Activated CD4-positive, alpha-beta memory T cell treated with anti-CD3 and anti-CD28 coated beads for 36 hours (primary cell): ENCODE measurements at regions not wholly inside any gene's neighbourhood (a gene's known extent, or its start where the extent isn't known, plus 50 kb on each side); places are given as distances from the start of the nearest gene placed in this dataset.

Source experiments
- CTCF ChIA-PET: fragments of 350-600 bp; sonication (Branson Sonifier 250); formaldehyde crosslinking; loops from one replicate; lab custom pipeline; 2021; ENCODE audit warnings: antibody characterized with exemption, inconsistent platforms; lab: Charles Lee
- POLR2A ChIA-PET: fragments of 350-600 bp; sonication (Branson Sonifier 250); formaldehyde crosslinking; loops from one replicate; lab custom pipeline; 2021; ENCODE audit warnings: antibody characterized with exemption; lab: Charles Lee
- DNase-seq: peaks from one replicate; pipeline ENCODE4 v3.0.0-alpha.2; 2020
- H3K27ac Mint-ChIP-seq: one replicate; pipeline ENCODE4 v1.8.0; 2021; ENCODE audit warnings: mixed read lengths
- H3K27me3 Mint-ChIP-seq: one replicate; pipeline ENCODE4 v1.8.0; 2021; ENCODE audit warnings: mixed read lengths
- H3K36me3 Mint-ChIP-seq: one replicate; pipeline ENCODE4 v1.8.0; 2021; ENCODE audit warnings: mixed read lengths
- H3K4me1 Mint-ChIP-seq: one replicate; pipeline ENCODE4 v1.8.0; 2021; ENCODE audit warnings: low read depth, mixed read lengths
- H3K4me3 Mint-ChIP-seq: one replicate; pipeline ENCODE4 v1.8.0; 2021; ENCODE audit warnings: mild to moderate bottlenecking, mixed read lengths
- H3K9me3 Mint-ChIP-seq: one replicate; pipeline ENCODE4 v1.8.0; 2021; ENCODE audit warnings: mixed read lengths
- intact Hi-C: fragments of 100-400 bp; cut with micrococcal nuclease; formaldehyde crosslinking; loops from one replicate; pipeline ENCODE4 v1.15.1; 2023

- ChIA-PET POLR2A (no interaction called here), CTCF (interaction anchor here (0.6 to 12.1 kb wide), 5 partner anchors 12 to 357 kb away, joined by 3 to 913 read pairs (median 34); partner anchors contain the start of gene ID3)
- Mint-ChIP-seq H3K27me3 (peaks cover 2% of the 10 kb centered on the region), H3K9me3 (no peaks in the 10 kb centered on the region), H3K27ac (no peak overlapping the region), H3K36me3 (no peaks in the 10 kb centered on the region), H3K4me1 (peaks cover 16% of the 10 kb centered on the region), H3K4me3 (no peak overlapping the region)
- no peak for DNase-seq
- intact Hi-C loops: no loop called here
Measured at GRCh38 chr1:23639460-23640095, 52.0 kb upstream of the RPL11 start.

DNA sequence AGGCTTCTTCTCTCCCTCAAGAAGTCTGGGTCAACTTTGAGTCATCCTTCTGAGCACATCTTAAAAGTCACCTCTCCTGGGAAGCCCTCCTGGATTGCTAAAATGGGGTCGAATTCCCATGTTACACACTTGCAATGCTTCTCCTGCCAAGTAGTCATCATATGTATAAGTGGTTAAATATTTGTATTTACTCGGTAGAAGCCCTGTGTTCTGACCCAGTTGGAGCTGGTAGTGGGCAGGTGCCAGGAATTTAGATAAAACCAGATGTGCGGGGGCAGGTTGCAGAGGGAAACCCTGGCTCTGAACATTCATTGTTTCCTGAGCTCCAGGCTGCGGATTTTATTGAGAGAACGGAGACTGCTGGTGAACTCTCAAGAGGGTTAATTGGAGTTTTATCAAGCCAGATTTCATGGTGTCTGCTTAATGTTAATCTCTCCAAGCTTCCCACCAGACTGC is 52.8 kb upstream of the RPL11 start:
- Mint-ChIP-seq H3K27me3 (peaks cover 2% of the 10 kb centered on the region), H3K4me1 (peaks cover 22% of the 10 kb centered on the region), H3K4me3 (no peak overlapping the region), H3K9me3 (no peaks in the 10 kb centered on the region), H3K27ac (no peak overlapping the region), H3K36me3 (no peaks in the 10 kb centered on the region)
- no peak for DNase-seq
- ChIA-PET POLR2A (no interaction called here), CTCF (interaction anchor here (1.1 to 12.1 kb wide), 9 partner anchors 14 to 356 kb away, joined by 3 to 913 read pairs (median 23); partner anchors contain the start of gene ID3)
- intact Hi-C loops: no loop called here

DNA sequence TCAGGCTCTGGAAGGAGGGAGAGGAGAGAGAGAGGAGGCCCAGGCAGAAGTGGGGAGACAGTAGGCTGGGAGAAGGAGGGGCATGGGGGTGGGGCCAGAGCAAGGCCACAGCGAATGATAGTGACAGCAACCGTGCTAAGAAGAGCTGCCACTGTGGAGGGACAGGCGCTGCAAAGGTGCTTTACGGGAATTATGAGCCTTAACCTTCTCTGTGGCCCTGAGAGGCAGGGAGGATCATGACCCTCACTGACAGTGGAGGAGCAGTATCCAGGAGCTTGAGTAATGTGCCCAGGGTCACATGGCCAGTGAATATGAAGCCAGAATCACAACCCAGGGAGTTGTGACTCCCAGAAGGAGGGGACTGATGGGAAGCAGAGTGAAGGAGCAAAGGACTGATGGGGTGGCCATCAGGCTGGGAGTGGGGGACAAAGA is 53.4 kb upstream of the RPL11 start:
- peaks cover 2% of the 10 kb centered on the region for H3K27me3 Mint-ChIP-seq
- CTCF ChIA-PET: interaction anchor here (1.1 to 12.1 kb wide), 18 partner anchors 10 to 356 kb away, joined by 3 to 913 read pairs (median 14); partner anchors contain the start of genes ASAP3 and ID3
- no peaks in the 10 kb centered on the region for H3K36me3 Mint-ChIP-seq
- no peak overlapping the region for H3K27ac Mint-ChIP-seq
- no peak overlapping the region for H3K4me3 Mint-ChIP-seq
- POLR2A ChIA-PET: interaction anchor here (2.3 kb wide), 1 partner anchor 93 kb away, joined by 9 read pairs; no protein-coding TSS in a partner anchor
- DNase-seq: no peak
- H3K4me1 Mint-ChIP-seq: peaks cover 22% of the 10 kb centered on the region
- no peaks in the 10 kb centered on the region for H3K9me3 Mint-ChIP-seq
- intact Hi-C loops: no loop called here

DNA sequence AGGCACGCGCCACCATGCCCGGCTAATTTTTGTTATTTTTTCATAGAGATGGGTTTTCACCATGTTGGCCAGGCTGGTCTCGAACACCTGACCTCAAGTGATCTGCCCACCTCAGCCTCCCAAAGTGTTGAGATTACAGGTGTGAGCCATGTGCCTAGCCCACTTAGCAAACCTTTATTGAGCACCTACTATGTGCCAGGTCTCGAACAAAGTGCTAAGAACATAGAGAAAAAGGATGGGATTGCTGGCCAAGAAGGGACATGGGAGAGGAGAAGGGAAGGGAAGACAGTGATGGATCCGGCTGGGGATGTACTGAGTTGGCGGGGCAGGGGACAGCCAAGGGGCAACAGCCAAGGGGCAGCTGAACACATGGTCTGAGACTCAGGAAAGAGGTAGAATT is 55.6 kb upstream of the RPL11 start:
- ChIA-PET CTCF (interaction anchor here (1.1 to 12.1 kb wide), 20 partner anchors 9 to 140 kb away, joined by 5 to 913 read pairs (median 14); partner anchors contain the start of genes E2F2, ID3 and RPL11), POLR2A (interaction anchor here (2.3 kb wide), 2 partner anchors 81 to 91 kb away, joined by 9 to 10 read pairs; no protein-coding TSS in a partner anchor)
- no peak overlapping the region for H3K27ac Mint-ChIP-seq
- peaks cover 2% of the 10 kb centered on the region for H3K27me3 Mint-ChIP-seq
- no peak for DNase-seq
- intact Hi-C loops: no loop called here
- no peaks in the 10 kb centered on the region for H3K36me3 Mint-ChIP-seq
- no peaks in the 10 kb centered on the region for H3K9me3 Mint-ChIP-seq
- H3K4me3 Mint-ChIP-seq: no peak overlapping the region
- peaks cover 22% of the 10 kb centered on the region for H3K4me1 Mint-ChIP-seq

GRCh38 chr1:23634840-23635651 is 56.6 kb upstream of the RPL11 start:
- Mint-ChIP-seq H3K27ac (peak overlapping the region; percentile 36), H3K9me3 (no peaks in the 10 kb centered on the region), H3K27me3 (peaks cover 2% of the 10 kb centered on the region), H3K36me3 (no peaks in the 10 kb centered on the region), H3K4me3 (peak overlapping the region; percentile 35), H3K4me1 (peaks cover 22% of the 10 kb centered on the region)
- CTCF ChIA-PET: interaction anchor here (0.7 to 12.1 kb wide), 38 partner anchors 10 to 217 kb away, joined by 3 to 913 read pairs (median 5); partner anchors contain the start of genes E2F2, ID3, PITHD1 and RPL11
- POLR2A ChIA-PET: interaction anchor here (0.5 to 1.7 kb wide), 3 partner anchors 76 to 615 kb away, joined by 3 to 8 read pairs (median 4); partner anchors contain the start of gene ID3
- intact Hi-C loops: loop anchor here (2.0 kb wide), 3 partner anchors 22 to 76 kb away; partner anchors contain the start of gene ID3
- DNase-seq: peak; percentile 70

- Mint-ChIP-seq H3K27me3 (peaks cover 2% of the 10 kb centered on the region), H3K4me3 (no peak overlapping the region), H3K9me3 (no peaks in the 10 kb centered on the region), H3K4me1 (peaks cover 22% of the 10 kb centered on the region), H3K36me3 (no peaks in the 10 kb centered on the region), H3K27ac (peak overlapping the region; percentile 36)
- DNase-seq: no peak
- intact Hi-C loops: loop anchor here (2.0 kb wide), 3 partner anchors 22 to 76 kb away; partner anchors contain the start of gene ID3
- POLR2A ChIA-PET: interaction anchor here (1.7 kb wide), 1 partner anchor 76 kb away, joined by 8 read pairs; the partner anchor contains the start of gene ID3
- CTCF ChIA-PET: interaction anchor here (1.0 to 12.1 kb wide), 32 partner anchors 10 to 217 kb away, joined by 3 to 913 read pairs (median 5); partner anchors contain the start of genes ID3 and RPL11
Measured at GRCh38 chr1:23634518-23634839, 57.1 kb upstream of the RPL11 start.

GRCh38 chr1:23632479-23633160 is 59.0 kb upstream of the RPL11 start:
- H3K27ac Mint-ChIP-seq: no peak overlapping the region
- peaks cover 31% of the 10 kb centered on the region for H3K4me1 Mint-ChIP-seq
- intact Hi-C loops: no loop called here
- POLR2A ChIA-PET: no interaction called here
- H3K9me3 Mint-ChIP-seq: no peaks in the 10 kb centered on the region
- no peaks in the 10 kb centered on the region for H3K27me3 Mint-ChIP-seq
- no peak overlapping the region for H3K4me3 Mint-ChIP-seq
- H3K36me3 Mint-ChIP-seq: no peaks in the 10 kb centered on the region
- DNase-seq: no peak
- CTCF ChIA-PET: interaction anchor here (0.9 to 12.1 kb wide), 4 partner anchors 8 to 82 kb away, joined by 3 to 913 read pairs (median 24); partner anchors contain the start of gene ID3

GRCh38 chr1:23629708-23630290 is 61.8 kb upstream of the RPL11 start:
- POLR2A ChIA-PET: no interaction called here
- Mint-ChIP-seq H3K27me3 (no peaks in the 10 kb centered on the region), H3K9me3 (no peaks in the 10 kb centered on the region), H3K4me3 (no peak overlapping the region), H3K4me1 (peaks cover 38% of the 10 kb centered on the region), H3K36me3 (no peaks in the 10 kb centered on the region), H3K27ac (no peak overlapping the region)
- DNase-seq: no peak
- CTCF ChIA-PET: interaction anchor here (12.1 kb wide), 1 partner anchor 80 kb away, joined by 913 read pairs; the partner anchor contains the start of gene ID3
- intact Hi-C loops: loop anchor here (10.0 kb wide), 1 partner anchor 285 kb away; the partner anchor contains the start of gene HNRNPR

DNA sequence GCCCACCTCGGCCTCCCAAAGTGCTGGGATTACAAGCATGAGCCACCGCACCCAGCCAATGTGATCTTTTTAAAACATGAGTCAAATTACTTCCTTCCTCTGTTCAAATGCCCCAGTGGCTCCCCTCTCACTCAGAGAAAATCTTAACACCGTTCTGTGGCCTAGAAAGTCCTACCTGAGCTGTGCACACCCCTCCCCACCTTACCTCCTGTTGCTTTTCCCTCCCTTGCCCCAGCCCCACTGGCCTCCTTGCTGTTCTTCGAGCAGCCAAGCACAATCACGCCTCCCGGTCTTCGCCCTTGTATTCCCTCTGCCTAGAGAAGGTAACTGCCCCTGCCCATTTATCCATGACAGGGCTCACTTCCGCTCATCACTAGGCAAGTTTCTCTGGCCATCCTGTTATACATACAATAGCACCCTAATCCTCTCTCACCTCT is 62.6 kb upstream of the RPL11 start:
- H3K9me3 Mint-ChIP-seq: peaks cover 3% of the 10 kb centered on the region
- intact Hi-C loops: loop anchor here (10.0 kb wide), 1 partner anchor 284 kb away; the partner anchor contains the start of gene HNRNPR
- POLR2A ChIA-PET: no interaction called here
- DNase-seq: no peak
- H3K4me1 Mint-ChIP-seq: peaks cover 37% of the 10 kb centered on the region
- peak overlapping the region; percentile 60 for H3K27ac Mint-ChIP-seq
- CTCF ChIA-PET: interaction anchor here (0.6 to 0.9 kb wide), 2 partner anchors 8 to 84 kb away, joined by 3 to 4 read pairs; no protein-coding TSS in a partner anchor
- H3K4me3 Mint-ChIP-seq: peak overlapping the region; percentile 39
- no peaks in the 10 kb centered on the region for H3K27me3 Mint-ChIP-seq
- peaks cover 2% of the 10 kb centered on the region for H3K36me3 Mint-ChIP-seq

- peak overlapping the region; percentile 84 for H3K27ac Mint-ChIP-seq
- H3K9me3 Mint-ChIP-seq: peaks cover 3% of the 10 kb centered on the region
- H3K4me3 Mint-ChIP-seq: peak overlapping the region; percentile 84
- POLR2A ChIA-PET: interaction anchor here (0.8 kb wide), 1 partner anchor 23 kb away, joined by 3 read pairs; no protein-coding TSS in a partner anchor
- DNase-seq: no peak
- H3K36me3 Mint-ChIP-seq: peaks cover 2% of the 10 kb centered on the region
- H3K4me1 Mint-ChIP-seq: peaks cover 48% of the 10 kb centered on the region
- intact Hi-C loops: loop anchor here (10.0 kb wide), 1 partner anchor 282 kb away; the partner anchor contains the start of gene HNRNPR
- no peaks in the 10 kb centered on the region for H3K27me3 Mint-ChIP-seq
- CTCF ChIA-PET: interaction anchor here (0.6 to 1.7 kb wide), 7 partner anchors 9 to 143 kb away, joined by 3 to 15 read pairs (median 4); no protein-coding TSS in a partner anchor
Measured at GRCh38 chr1:23627069-23627735, 64.4 kb upstream of the RPL11 start.
